Omental fat pad (tissue), 3 donors: ENCODE measurements at regions not wholly inside any gene's neighbourhood (a gene's known extent, or its start where the extent isn't known, plus 50 kb on each side); places are given as distances from the start of the nearest gene placed in this dataset.

ENCODE experiments used
- ATAC-seq: fragments of 150-250 bp; one replicate; pipeline ENCODE4 v1.9.1; 2016; ENCODE audit warnings: mild to moderate bottlenecking, moderate library complexity; ENCODE audit not compliant: low FRiP score
- DNase-seq: peaks from one replicate; pipeline ENCODE4 v3.0.0-alpha.2; 2019; ENCODE audit warnings: low spot score
- TF ChIP-seq, protein P1 (sequence below), 3 donors: fragments of 450-650 bp; IDR thresholded peaks; one replicate each; pipeline ENCODE4 v1.5.1; 2016 to 2017; ENCODE audit warnings: antibody characterized with exemption in 3 of 3, mild to moderate bottlenecking in 3 of 3, moderate library complexity in 2 of 3

DNA sequence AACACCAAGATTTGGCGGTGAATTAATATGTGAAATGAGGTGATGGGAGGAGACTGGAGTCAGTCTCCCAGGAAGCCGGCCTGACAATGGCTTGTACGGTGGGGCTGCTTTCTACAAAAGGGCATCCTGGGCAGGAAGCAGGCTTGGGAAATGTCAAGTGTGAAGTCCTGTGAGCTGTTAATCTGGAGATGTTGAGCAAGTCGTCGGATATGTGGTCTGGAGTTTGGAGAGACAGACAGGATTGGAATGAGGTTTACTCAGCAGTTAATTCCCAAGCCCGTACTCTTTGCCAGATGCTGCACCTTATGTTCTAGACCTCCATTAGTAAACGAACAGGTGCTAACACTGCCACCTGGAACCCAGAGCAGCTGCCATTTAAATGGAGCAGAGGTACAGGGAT, 107.7 kb upstream of the FOXC1 start:
- TF ChIP-seq, protein P1, sequence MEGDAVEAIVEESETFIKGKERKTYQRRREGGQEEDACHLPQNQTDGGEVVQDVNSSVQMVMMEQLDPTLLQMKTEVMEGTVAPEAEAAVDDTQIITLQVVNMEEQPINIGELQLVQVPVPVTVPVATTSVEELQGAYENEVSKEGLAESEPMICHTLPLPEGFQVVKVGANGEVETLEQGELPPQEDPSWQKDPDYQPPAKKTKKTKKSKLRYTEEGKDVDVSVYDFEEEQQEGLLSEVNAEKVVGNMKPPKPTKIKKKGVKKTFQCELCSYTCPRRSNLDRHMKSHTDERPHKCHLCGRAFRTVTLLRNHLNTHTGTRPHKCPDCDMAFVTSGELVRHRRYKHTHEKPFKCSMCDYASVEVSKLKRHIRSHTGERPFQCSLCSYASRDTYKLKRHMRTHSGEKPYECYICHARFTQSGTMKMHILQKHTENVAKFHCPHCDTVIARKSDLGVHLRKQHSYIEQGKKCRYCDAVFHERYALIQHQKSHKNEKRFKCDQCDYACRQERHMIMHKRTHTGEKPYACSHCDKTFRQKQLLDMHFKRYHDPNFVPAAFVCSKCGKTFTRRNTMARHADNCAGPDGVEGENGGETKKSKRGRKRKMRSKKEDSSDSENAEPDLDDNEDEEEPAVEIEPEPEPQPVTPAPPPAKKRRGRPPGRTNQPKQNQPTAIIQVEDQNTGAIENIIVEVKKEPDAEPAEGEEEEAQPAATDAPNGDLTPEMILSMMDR (IDR thresholded peaks at IDR 0.05): no peak
- ATAC-seq (no peak), DNase-seq (no peak)

DNA sequence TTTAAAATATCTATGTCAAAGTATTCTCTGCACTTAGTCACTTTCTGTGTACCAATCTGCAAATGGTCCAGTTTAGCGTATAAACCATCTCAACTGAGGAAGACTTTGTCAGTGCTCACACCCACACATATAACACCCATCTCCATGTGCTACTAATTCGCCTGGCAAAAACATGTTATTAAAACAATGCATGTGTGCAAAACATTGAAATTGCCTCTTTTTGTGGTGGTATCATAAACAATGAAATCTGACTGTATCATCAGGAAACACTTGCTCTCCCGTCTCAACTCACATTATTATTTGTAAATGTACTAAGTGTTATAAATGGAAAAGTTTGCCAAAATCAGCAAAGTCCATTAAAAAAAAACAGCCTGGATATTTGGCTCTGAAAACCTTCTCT, 105.9 kb upstream of the FOXC1 start:
- TF ChIP-seq, protein P1 (IDR thresholded peaks at IDR 0.05): no peak
- no peak for ATAC-seq
- DNase-seq: no peak

DNA sequence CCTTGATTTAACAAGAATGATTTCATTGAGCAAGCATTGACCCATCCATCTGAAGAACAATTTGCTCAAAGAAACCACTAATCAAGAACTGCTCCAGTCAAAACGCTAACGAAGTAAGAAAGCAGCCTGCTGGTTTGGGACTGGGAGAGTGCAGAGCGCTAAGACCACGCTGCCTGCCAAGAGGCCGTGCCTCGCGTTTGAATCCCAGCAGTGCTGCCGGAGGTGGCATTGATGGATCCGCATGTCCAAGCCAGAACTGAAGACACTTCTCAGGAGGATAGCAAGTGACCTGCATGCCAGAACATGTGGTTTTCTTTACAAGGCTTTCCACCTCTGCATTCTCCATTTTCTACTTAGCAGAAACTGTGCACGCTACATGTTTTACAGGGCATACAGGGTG, 105.2 kb upstream of the FOXC1 start:
- ATAC-seq (no peak), DNase-seq (no peak)
- TF ChIP-seq, protein P1 (IDR thresholded peaks at IDR 0.05): no peak

DNA sequence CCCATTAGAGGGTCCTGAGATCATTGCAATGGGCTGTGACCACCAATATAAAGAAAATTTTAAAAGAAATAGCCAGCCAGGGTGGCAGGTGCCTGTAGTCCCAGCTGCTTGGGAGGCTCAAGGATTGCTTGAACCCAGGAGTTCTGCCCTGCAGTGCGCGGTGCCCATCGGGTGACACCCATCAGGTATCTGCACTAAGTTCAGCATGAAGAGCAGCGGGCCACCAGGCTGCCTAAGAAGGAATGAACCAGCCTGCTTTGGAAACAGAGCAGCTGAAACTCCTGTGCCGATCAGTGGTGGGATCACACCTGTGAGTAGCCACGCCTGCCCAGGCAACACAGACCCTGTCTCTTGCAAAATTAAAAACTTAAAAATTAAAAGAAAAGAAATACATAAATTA, 102.5 kb upstream of the FOXC1 start:
- TF ChIP-seq, protein P1 (IDR thresholded peaks at IDR 0.05): no peak
- ATAC-seq (no peak), DNase-seq (no peak)

DNA sequence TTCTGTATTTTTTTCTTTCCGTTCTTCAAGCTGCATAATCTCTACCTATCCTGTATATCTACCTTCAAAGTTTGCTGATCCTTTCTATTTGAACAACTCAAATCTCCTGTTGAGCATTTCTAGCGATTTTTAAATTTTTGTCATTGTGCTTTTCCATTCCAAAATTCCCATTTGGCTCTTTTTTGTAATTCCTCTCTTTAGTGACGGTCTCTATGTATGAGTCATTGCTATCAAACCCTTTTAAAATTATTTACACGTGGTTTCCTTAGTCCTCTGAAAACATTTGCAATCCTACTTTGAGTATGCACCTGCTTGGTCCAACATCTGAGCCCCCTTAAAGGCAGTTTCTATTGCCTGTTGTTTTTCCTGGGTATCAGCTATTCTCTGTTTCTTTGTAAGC, 100.5 kb upstream of the FOXC1 start:
- no peak for ATAC-seq
- no peak for DNase-seq
- TF ChIP-seq, protein P1 (IDR thresholded peaks at IDR 0.05): no peak

DNA sequence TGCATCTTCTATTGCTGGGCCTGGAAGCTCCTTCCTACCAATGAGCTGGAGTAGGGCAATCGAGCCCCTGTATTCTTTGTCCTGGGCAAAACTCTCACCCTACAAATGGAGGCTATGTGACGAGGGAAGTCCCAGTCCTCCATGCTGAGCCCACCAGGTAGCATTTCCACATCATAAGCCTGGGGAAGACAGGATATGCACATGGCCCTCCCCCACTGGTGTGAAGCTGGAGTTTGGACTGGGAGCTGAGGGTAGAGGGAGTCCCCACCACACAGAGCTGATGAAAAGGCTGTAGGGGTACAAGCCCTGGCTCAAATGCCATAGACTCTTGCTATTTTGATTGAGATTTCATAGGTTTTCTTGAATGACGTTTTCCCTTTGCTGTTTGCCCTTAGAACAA, 99.5 kb upstream of the FOXC1 start:
- TF ChIP-seq, protein P1 (IDR thresholded peaks at IDR 0.05): no peak
- ATAC-seq: no peak
- DNase-seq: no peak

DNA sequence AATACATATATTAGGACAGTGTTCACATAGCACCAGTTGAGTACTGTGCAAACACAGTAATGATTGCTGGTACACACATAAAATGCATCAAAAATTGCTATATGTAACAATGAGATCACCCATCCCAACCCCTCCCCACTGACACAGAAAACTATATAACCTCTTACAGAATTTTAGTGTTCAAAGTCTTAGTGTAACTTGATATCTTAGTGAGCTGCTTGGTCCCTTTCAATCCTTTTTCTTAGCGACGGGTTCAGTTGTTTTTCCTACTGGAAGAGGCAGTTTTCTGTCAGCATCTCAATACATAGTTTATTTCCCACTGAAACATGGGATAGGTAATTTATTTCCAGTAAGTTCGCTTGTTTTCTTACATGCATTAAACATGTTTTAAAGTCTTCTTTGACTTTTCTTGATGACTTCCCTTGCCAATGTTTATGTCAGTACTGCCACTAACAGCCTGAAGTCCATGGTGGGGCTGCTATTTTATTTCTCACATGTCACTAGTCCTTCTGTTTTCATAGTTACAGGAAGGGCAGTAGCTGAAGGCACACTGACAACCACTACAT, 96.4 kb upstream of the FOXC1 start:
- DNase-seq: no peak
- TF ChIP-seq, protein P1 (IDR thresholded peaks at IDR 0.05): no peak
- no peak for ATAC-seq
